Stomach (tissue), 8 donors: ENCODE measurements at regions not wholly inside any gene's neighbourhood (a gene's known extent, or its start where the extent isn't known, plus 50 kb on each side); places are given as distances from the start of the nearest gene placed in this dataset.

Source experiments
- DNase-seq, 2 donors: peaks; one replicate each; pipeline versions ENCODE4 v3.0.0 to v3.0.0-alpha.2; 2013 to 2019
- H3K27ac ChIP-seq, 5 donors: fragments of 200-600 bp in 4 of 5; sonication (generic) in 4 of 5; one replicate each; pipeline ENCODE4 v1.5.1; 2013 to 2019; ENCODE audit warnings: mild to moderate bottlenecking in 1 of 5, moderate library complexity in 1 of 5
- H3K27me3 ChIP-seq, 3 donors: fragments of 200-600 bp; sonication (generic); one replicate each; pipeline ENCODE4 v1.5.1; 2017 to 2019; ENCODE audit warnings: mixed run types in 1 of 3
- H3K36me3 ChIP-seq, 4 donors: fragments of 200-600 bp; sonication (generic); 1 replicate in 3 of 4; 2 replicates in 1 of 4; pipeline ENCODE4 v1.5.1; 2016 to 2019
- H3K4me1 ChIP-seq, 4 donors: fragments of 200-600 bp; sonication (generic); one replicate each; pipeline ENCODE4 v1.5.1; 2016 to 2019
- H3K4me3 ChIP-seq, 4 donors: fragments of 200-600 bp; sonication (generic) in 3 of 4; one replicate each; pipeline ENCODE4 v1.5.1; 2016 to 2019; ENCODE audit warnings: mild to moderate bottlenecking in 1 of 4
- H3K9me3 ChIP-seq, 4 donors: fragments of 200-600 bp; sonication (generic); one replicate each; pipeline ENCODE4 v1.5.1; 2016 to 2019
- CTCF ChIP-seq, 7 experiments: fragments of 450-650 bp in 4 of 7; fragments of 200-600 bp in 3 of 7; sonication (generic) in 3 of 7; IDR thresholded peaks; one replicate each; pipeline ENCODE4 v1.5.1; 2016 to 2019; ENCODE audit warnings: antibody characterized with exemption in 7 of 7, control low read depth in 2 of 7, mild to moderate bottlenecking in 1 of 7
- EP300 ChIP-seq: sonication (generic); formaldehyde crosslinking; IDR thresholded peaks from one replicate; pipeline ENCODE4 v1.6.1; 2017; ENCODE audit warnings: antibody characterized with exemption
- POLR2A ChIP-seq, 4 donors: fragments of 450-650 bp; IDR thresholded peaks; one replicate each; pipeline ENCODE4 v1.6.1; 2016; ENCODE audit warnings: antibody characterized with exemption in 4 of 4, control low read depth in 2 of 4, mild to moderate bottlenecking in 1 of 4, moderate library complexity in 1 of 4
- POLR2AphosphoS5 ChIP-seq, 3 donors: sonication (generic); formaldehyde crosslinking; IDR thresholded peaks; one replicate each; pipeline ENCODE4 v1.6.1; 2016; ENCODE audit warnings: antibody characterized with exemption in 3 of 3
- WGBS, 5 donors: extraction: QIAGEN DNeasy Blood & Tissue Kit in 3 of 5; methylation state at CpG; one replicate each; pipeline versions ENCODE4 v1.1.5 to v1.1.7; 2013 to 2018; 5-methylcytosine and 5-hydroxymethylcytosine counted together
- intact Hi-C: fragments of 100-400 bp; cut with DNase I; formaldehyde crosslinking; loops from one replicate; pipeline ENCODE4 v1.15.1; 2023; ENCODE audit warnings: low total_unique reads
- donor health status: healthy with polysubstance abuse.
- donor health status: Bipolar disorder and iron deficiency.
- donor health status: healthy.

- H3K4me3 ChIP-seq: no peak overlapping the region
- intact Hi-C loops: no loop called here
- no peaks in the 10 kb centered on the region for H3K27me3 ChIP-seq
- DNase-seq: no peak
- H3K4me1 ChIP-seq: no peaks in the 10 kb centered on the region
- H3K36me3 ChIP-seq: no peaks in the 10 kb centered on the region
- 85 to 94% (median 89%) methylated on average over 3 of the region's 3 CpGs for WGBS, 5 donors
- H3K9me3 ChIP-seq: peaks cover 0 to 9% (median 3%) of the 10 kb centered on the region in 4 donors
- H3K27ac ChIP-seq: no peak overlapping the region
- TF ChIP-seq POLR2A (IDR thresholded peaks at IDR 0.05) (no peak), CTCF (IDR thresholded peaks at IDR 0.05) (no peak), EP300 (no peak), POLR2AphosphoS5 (IDR thresholded peaks at IDR 0.05) (no peak)
Measured at GRCh38 chr2:83113953-83114352, 1345.1 kb downstream of the SUCLG1 start.

- Histone ChIP-seq H3K36me3 (no peaks in the 10 kb centered on the region), H3K4me3 (no peak overlapping the region), H3K27ac (no peak overlapping the region), H3K9me3 (peaks cover 0 to 9% (median 3%) of the 10 kb centered on the region in 4 donors), H3K27me3 (no peaks in the 10 kb centered on the region), H3K4me1 (no peaks in the 10 kb centered on the region)
- DNase-seq: no peak
- intact Hi-C loops: no loop called here
- 77 to 91% (median 89%) methylated on average over 2 of the region's 2 CpGs for WGBS, 5 donors
- TF ChIP-seq CTCF (IDR thresholded peaks at IDR 0.05) (no peak), POLR2AphosphoS5 (IDR thresholded peaks at IDR 0.05) (no peak), POLR2A (IDR thresholded peaks at IDR 0.05) (no peak), EP300 (no peak)
Measured at GRCh38 chr2:83112858-83113257, 1346.2 kb downstream of the SUCLG1 start.

- H3K36me3 ChIP-seq: no peaks in the 10 kb centered on the region
- TF ChIP-seq POLR2A (IDR thresholded peaks at IDR 0.05): no peak
- TF ChIP-seq POLR2AphosphoS5 (IDR thresholded peaks at IDR 0.05): no peak
- TF ChIP-seq CTCF (IDR thresholded peaks at IDR 0.05): no peak
- TF ChIP-seq EP300: no peak
- no peaks in the 10 kb centered on the region for H3K27me3 ChIP-seq
- intact Hi-C loops: no loop called here
- 68 to 87% (median 82%) methylated on average over 1 of the region's 1 CpG for WGBS, 5 donors
- peaks cover 0 to 9% (median 3%) of the 10 kb centered on the region in 4 donors for H3K9me3 ChIP-seq
- no peaks in the 10 kb centered on the region for H3K4me1 ChIP-seq
- H3K27ac ChIP-seq: no peak overlapping the region
- no peak overlapping the region for H3K4me3 ChIP-seq
- DNase-seq: no peak
Measured at GRCh38 chr2:83109284-83109683, 1349.8 kb downstream of the SUCLG1 start.

- Histone ChIP-seq H3K9me3 (peaks cover 0 to 9% (median 3%) of the 10 kb centered on the region in 4 donors), H3K36me3 (no peaks in the 10 kb centered on the region), H3K27ac (no peak overlapping the region), H3K4me1 (no peaks in the 10 kb centered on the region), H3K27me3 (no peaks in the 10 kb centered on the region), H3K4me3 (no peak overlapping the region)
- TF ChIP-seq POLR2A (IDR thresholded peaks at IDR 0.05) (no peak), POLR2AphosphoS5 (IDR thresholded peaks at IDR 0.05) (no peak), EP300 (no peak)
- intact Hi-C loops: no loop called here
- DNase-seq: no peak
Measured at GRCh38 chr2:83106853-83107252, 1352.2 kb downstream of the SUCLG1 start.

GRCh38 chr2:83104202-83104601 lies 1354.9 kb downstream of the SUCLG1 start:
- H3K27ac ChIP-seq: no peak overlapping the region
- peaks cover 0 to under 1% (median 0%) of the 10 kb centered on the region in 4 donors for H3K9me3 ChIP-seq
- no peak overlapping the region for H3K4me3 ChIP-seq
- TF ChIP-seq POLR2A (IDR thresholded peaks at IDR 0.05) (no peak), CTCF (IDR thresholded peaks at IDR 0.05) (no peak), EP300 (no peak), POLR2AphosphoS5 (IDR thresholded peaks at IDR 0.05) (no peak)
- no peaks in the 10 kb centered on the region for H3K4me1 ChIP-seq
- intact Hi-C loops: no loop called here
- no peak for DNase-seq
- no peaks in the 10 kb centered on the region for H3K27me3 ChIP-seq
- H3K36me3 ChIP-seq: no peaks in the 10 kb centered on the region
- 77 to 87% (median 82%) methylated on average over 1 of the region's 1 CpG for WGBS, 5 donors
